ENCODE measurements at regions not wholly inside any gene's neighbourhood (a gene's known extent, or its start where the extent isn't known, plus 50 kb on each side); places are given as distances from the start of the nearest gene placed in this dataset.
A peak's percentile ranks its signal among the peaks of the same experiment; 100 is the strongest.
"Not testable (repeated sequence)": the region's sequence is repeated elsewhere in the genome, so short reads cannot be mapped to it uniquely, and the experiment has no call there.

DNA sequence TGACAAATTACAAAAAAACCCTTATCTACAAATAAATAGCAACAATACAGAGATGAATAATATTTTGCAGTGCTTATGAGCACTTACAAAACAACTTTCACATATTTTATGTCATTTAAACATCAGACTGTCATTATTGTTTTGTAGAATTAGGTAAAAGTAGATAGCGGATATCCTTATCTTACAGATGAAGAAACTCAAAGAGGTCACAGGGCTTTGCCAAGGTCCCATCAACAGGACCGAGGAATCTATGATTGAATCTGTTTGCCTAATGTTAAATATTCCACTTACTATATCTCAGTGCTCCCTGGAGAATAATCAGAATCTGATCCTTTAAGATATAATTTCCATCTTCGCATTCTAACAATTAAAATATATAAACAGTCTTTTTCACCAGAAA, 119.0 kb downstream of the GASK1B start:
- no peak for DNase-seq (ENCODE audit: low read depth in 4 of 4, low spot score in 3 of 4)

GRCh38 chr4:158053086-158053485, 119.7 kb downstream of the GASK1B start:
- DNase-seq (ENCODE audit: low read depth in 4 of 4, low spot score in 3 of 4): no peak

- DNase-seq (ENCODE audit: low read depth in 4 of 4, low spot score in 3 of 4): no peak
These were observed 121.2 kb downstream of the GASK1B start for GRCh38 chr4:158051401-158052235.

GRCh38 chr4:158050942-158051341, 121.9 kb downstream of the GASK1B start:
- DNase-seq (ENCODE audit: low read depth in 4 of 4, low spot score in 3 of 4): no peak

DNA sequence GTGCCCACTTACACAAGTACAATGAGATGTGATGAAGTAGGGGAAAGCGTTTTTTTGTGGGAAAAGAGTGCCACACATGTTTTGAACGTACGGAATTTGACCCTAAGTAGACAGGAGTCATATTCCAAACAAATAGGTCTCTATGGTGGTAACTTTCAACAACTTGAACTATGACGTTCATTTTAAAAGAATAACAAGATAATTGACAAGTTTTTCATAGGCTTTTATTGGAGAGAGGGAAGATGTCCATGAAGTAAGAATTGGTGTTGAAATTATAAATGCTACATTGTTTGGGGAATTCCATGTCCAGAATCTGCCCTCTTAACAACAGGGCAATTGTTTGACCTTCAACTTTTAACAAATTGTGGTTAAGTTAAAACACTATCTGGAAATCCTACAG, 126.5 kb downstream of the GASK1B start:
- no peak for DNase-seq (ENCODE audit: low read depth in 4 of 4, low spot score in 3 of 4)

DNA sequence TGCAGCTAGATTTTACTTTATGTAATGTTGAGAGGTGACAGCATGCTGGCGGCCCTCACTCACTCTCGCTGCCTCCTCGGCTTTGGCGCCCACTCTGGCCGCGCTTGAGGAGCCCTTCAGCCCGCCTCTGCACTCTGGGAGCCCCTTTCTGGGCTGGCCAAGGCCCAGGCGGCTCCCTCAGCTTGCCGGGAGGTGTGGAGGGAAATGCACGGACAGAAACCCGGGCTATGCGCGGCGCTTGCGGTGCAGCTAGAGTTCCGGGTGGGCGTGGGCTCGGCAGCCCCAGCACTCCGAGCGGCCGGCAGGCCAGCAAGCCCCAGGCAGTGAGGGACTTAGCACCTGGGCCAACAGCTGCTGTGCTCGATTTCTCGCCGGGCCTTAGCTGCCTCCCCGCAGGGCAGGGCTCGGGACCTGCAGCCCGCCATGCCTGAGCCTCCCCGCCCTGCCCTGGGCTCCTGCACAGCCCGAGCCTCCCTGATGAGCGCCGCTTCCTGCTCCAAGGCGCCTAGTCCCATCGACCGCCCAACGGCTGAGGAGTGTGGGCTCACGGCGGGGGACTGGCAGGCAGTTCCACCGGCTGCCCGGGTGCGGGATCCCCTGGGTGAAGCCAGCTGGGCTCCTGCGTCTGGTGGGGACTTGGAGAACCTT, 128.7 kb downstream of the GASK1B start:
- no peak for DNase-seq (ENCODE audit: low read depth in 4 of 4, low spot score in 3 of 4)

DNA sequence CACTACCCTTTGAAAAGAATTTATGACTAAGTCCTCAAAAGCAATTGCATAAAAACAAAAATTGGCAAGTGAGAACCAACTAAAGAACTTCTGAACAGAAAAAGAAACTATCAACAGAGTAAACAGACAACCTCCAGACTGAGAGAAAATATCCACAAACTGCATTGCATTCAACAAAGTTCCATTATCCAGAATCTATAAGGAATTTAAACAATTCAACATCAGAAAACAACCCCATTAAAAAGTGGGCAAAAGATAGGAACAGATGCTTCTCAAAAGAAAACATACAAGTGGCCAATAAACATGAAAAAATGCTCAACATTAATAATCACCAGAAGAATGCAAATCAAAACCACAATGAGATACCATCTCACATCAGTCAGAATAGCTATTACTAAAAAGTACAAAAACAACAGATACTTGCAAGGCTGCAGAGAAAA, 130.2 kb downstream of the GASK1B start:
- no peak for DNase-seq (ENCODE audit: low read depth in 4 of 4, low spot score in 3 of 4)

DNA sequence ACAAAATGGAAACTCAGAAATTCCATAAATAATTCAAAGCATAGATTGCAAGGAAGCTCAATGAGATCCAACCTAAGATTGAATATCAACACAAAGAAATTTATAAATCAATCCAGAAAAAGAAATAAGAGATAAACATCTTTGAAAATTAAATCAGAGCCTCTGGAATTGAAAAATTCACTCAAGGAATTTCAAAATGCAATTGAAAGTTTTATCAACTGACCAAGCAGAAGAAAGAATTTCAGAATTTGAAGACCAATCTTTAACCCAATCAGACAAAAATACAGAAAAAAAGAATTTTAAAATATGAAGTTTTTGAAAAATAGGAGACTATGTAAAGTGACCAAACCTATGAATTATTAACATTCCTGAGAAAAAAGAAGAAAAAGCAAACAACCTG, 134.1 kb downstream of the GASK1B start:
- no peak for DNase-seq (ENCODE audit: low read depth in 4 of 4, low spot score in 3 of 4)

- DNase-seq (ENCODE audit: low read depth in 4 of 4, low spot score in 3 of 4): no peak
These were observed 135.8 kb downstream of the GASK1B start for GRCh38 chr4:158036998-158037397.

- no peak for DNase-seq (ENCODE audit: low read depth in 4 of 4, low spot score in 3 of 4)
These were observed 137.1 kb downstream of the GASK1B start for GRCh38 chr4:158035662-158036195.

DNA sequence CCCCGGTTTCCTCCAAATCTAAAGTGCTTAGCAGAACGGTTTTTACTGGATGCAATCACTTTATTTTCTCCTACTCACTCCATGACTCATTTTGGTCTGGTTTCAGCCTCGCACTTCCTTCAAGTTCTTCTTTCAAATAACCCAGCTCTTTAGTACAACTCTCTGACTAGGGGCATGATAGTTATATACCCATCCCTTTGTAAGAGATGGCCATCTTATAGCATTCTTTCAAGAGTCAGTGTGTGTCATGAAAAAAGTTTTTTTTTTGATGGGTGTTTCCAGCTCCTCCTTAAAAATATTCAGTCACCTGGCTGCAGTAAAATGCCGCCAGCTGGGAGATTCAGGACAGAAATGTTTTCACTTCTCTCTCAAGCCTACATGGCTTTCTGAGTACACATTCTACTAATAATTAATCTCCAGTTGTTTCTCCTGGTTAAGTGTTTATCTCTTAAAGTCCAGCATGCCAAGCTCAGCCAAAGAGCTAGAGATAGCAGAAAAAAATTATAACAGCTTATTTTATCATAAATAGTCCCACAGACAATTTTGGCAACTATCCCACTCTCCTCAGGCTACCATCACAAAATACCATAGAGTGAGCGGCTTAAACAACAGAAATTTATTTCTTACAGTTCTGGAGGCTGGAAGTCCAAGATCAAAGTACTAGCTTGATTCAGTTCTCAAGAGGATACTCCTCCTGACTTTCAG, 139.3 kb downstream of the GASK1B start:
- DNase-seq (ENCODE audit: low read depth in 4 of 4, low spot score in 3 of 4): no peak

DNA sequence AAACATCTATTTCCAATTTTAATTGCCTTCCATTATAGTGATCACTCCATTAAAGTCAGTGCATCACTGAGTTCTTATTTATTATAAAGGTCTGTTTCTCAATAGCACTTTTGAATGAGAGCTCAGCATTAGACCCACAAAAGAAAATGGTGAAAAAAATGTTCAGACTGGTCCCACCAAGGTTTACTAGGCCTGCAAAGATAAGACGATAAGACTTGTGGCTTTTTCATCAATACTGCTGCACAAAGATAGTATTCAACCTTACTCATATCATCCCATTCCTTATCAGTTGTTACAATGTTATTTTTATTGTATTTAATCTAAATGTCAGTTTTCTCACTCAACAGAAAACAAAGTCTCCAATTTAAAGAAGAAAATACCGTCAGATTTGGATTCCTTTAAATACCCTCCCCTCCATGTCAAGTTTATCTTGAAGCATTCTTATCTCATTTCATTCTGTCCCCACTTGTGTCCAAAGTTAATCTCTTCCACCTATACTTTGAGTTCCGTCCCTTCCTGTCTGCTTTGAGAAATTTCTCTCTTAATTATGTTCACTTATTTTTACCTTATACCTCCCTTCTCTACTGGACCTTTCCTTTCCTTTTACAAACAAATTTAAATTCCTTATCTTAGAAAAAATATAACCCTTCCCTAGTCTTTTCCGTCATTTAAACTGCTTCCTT, 140.0 kb downstream of the GASK1B start:
- no peak for DNase-seq (ENCODE audit: low read depth in 4 of 4, low spot score in 3 of 4)

GRCh38 chr4:158028381-158028780, 144.4 kb downstream of the GASK1B start:
- DNase-seq (ENCODE audit: low read depth in 4 of 4, low spot score in 3 of 4): not testable (repeated sequence)

DNA sequence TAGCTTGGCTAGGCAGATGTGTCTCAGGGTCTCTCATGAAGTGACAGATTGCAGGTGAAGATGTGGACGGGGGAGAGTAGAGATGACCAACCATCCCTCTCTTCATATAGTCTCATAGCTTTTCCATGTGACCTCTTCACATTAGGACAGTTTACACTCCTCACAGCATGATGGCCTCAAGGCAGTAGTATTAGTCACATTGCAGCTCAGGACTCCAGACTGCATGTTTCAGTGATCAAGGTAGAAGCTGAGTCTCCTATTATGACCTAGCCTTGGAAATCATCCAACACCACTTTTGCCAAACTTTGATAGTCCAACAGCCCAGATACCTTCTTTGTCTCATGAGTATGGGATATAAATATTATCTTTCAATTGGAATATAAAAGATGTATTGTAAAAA, 147.7 kb downstream of the GASK1B start:
- no peak for DNase-seq (ENCODE audit: low read depth in 4 of 4, low spot score in 3 of 4)

DNA sequence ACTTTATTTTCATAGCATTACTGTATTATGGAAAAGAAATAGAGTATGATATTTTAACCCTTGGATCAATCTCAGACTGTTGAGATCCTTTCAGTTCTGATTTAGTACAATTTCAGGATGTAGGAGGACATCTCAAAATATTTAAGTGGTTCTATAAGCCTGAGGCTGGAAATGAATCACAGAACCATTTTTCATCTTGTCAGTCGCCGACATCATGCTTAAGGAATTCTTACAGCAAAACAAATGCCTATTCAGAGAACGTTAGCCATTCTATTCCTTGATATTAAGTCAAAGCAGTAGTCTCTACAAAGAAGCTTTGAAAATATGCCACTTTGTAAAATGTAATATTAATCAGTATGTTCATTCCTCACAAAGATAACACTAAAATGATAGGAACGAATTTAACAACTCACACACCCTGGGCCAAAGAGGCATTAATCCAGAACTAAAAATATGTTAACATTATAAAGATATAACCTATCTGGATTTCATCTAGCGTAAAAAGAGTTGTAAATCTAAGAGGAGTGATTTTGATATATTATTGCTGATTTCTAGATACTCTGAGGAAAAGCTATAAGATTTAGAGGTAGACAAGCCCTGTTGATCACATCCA, 152.0 kb downstream of the GASK1B start:
- DNase-seq (ENCODE audit: low read depth in 4 of 4, low spot score in 3 of 4): no peak

DNA sequence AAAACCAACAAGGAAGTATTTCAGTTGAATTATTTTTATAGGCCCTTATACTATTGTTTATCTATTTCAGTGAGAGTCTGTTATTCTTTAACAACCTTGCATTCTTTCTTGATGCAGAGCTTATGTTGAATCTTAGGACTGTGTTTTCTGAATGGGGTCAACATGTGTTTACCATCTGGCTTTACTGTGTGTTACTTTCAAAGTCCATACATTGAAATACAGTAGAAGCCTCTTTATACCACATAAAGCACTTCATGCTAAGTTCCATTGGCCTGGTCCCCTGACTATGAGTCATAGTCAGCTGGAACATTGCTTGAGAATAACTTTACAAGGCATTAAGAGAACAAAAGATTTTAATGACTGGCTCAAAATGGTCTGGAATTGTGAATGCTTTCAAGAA, 152.6 kb downstream of the GASK1B start:
- peak in 3 of 4 donors; percentile 47 to 48 (median 47) for DNase-seq (ENCODE audit: low read depth in 4 of 4, low spot score in 3 of 4)

DNA sequence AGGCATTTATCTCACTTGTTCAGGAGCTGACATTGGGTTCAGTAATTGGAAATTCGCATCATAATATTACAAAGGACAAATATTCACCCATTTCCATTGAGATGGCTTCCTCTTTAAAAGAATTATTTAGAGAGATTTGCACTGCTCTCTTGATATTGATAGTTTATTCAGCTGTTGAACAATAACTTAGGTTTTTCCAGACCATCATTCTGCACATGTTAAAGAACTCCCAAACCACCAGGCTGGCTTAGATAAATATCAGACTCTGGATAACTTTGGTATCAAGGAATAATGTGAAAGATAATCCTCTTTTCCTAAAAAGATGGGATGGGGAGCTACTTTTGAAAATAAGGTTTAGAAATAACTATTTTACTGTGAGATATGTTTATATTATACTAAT, 154.0 kb downstream of the GASK1B start:
- DNase-seq (ENCODE audit: low read depth in 4 of 4, low spot score in 3 of 4): no peak

GRCh38 chr4:158018221-158018830, 154.5 kb downstream of the GASK1B start:
- DNase-seq (ENCODE audit: low read depth in 4 of 4, low spot score in 3 of 4): no peak

DNA sequence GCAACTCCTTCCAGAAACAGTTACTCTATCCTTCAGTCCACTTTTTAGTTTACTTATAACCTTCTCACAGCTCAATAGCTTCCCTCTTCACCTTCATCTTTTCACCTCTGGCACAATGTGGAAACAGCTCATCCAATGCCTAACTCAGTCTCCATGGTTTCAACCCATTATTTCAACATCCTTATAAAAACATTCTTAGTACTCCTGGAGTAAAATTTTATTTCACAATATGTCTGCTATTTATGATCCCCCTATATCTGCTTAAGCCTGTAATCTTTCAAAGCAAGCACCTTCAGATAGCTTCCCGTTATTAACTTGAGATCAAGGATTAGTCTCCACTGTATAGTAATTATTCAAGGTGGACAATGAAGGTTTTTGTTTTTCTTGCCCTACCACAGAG, 156.3 kb downstream of the GASK1B start:
- no peak for DNase-seq (ENCODE audit: low read depth in 4 of 4, low spot score in 3 of 4)

GRCh38 chr4:158015241-158015640, 157.6 kb downstream of the GASK1B start:
- no peak for DNase-seq (ENCODE audit: low read depth in 4 of 4, low spot score in 3 of 4)
